Upper lobe of left lung (tissue), 4 donors: ENCODE measurements at regions not wholly inside any gene's neighbourhood (a gene's known extent, or its start where the extent isn't known, plus 50 kb on each side); places are given as distances from the start of the nearest gene placed in this dataset.

Experiments
- POLR2A ChIP-seq, 4 donors: fragments of 450-650 bp; IDR thresholded peaks; one replicate each; pipeline ENCODE4 v1.5.1; 2016 to 2017; ENCODE audit warnings: antibody characterized with exemption in 4 of 4, mild to moderate bottlenecking in 2 of 4
- TF ChIP-seq, protein P1 (sequence below), 6 experiments: fragments of 450-650 bp in 4 of 6; fragments of 200-600 bp in 2 of 6; sonication (generic) in 2 of 6; IDR thresholded peaks; one replicate each; pipeline ENCODE4 v1.5.1; 2016 to 2019; ENCODE audit warnings: antibody characterized with exemption in 6 of 6

DNA sequence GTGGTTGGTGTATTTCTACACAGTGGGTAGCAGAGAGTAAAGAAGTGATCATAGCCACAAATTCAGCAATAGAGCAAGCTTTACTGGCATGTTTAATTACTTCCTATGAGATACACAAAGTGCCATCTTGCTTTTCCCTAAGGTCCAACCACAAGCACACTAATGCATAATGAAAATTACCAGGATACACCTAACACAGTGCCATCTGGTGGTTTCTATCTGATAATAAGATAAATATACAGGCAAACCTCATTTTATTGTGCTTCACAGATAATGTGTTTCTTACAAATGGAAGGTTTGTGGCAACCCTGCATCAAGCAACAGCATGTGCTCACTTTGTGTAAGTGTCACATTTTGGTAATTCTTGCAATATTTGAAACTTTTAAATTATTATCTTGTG lies 223.0 kb downstream of the NSUN3 start:
- no peak for TF ChIP-seq POLR2A (IDR thresholded peaks at IDR 0.05)
- TF ChIP-seq, protein P1, sequence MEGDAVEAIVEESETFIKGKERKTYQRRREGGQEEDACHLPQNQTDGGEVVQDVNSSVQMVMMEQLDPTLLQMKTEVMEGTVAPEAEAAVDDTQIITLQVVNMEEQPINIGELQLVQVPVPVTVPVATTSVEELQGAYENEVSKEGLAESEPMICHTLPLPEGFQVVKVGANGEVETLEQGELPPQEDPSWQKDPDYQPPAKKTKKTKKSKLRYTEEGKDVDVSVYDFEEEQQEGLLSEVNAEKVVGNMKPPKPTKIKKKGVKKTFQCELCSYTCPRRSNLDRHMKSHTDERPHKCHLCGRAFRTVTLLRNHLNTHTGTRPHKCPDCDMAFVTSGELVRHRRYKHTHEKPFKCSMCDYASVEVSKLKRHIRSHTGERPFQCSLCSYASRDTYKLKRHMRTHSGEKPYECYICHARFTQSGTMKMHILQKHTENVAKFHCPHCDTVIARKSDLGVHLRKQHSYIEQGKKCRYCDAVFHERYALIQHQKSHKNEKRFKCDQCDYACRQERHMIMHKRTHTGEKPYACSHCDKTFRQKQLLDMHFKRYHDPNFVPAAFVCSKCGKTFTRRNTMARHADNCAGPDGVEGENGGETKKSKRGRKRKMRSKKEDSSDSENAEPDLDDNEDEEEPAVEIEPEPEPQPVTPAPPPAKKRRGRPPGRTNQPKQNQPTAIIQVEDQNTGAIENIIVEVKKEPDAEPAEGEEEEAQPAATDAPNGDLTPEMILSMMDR (IDR thresholded peaks at IDR 0.05): no peak
